Renal cortical epithelial cell (primary cell): ENCODE measurements at regions not wholly inside any gene's neighbourhood (a gene's known extent, or its start where the extent isn't known, plus 50 kb on each side); places are given as distances from the start of the nearest gene placed in this dataset.
A peak's percentile ranks its signal among the peaks of the same experiment; 100 is the strongest.
"Not testable (repeated sequence)": the region's sequence is repeated elsewhere in the genome, so short reads cannot be mapped to it uniquely, and the experiment has no call there.

Experiments
- DNase-seq: peaks from one replicate; pipeline ENCODE4 v3.0.0-alpha.2; 2011; ENCODE audit warnings: low read depth

DNA sequence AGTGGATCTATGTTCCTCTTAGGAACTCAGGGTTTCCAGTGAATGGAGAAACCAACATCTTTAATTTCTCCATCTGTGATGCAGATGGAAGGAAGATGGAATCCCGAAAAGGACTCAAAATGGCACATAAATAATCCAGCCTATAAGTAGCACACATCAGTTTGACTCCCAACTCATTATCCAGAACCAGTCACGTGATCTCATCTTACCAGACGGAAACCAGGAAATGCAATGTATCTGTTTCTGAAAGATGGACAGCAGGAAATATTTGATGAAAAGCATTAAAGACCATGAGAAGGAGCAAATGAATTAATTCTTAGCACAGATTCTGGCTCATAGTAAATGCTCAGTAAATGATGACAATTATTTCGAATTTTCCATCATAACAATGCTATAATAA, 443.1 kb upstream of the FMR1 start:
- no peak for DNase-seq

DNA sequence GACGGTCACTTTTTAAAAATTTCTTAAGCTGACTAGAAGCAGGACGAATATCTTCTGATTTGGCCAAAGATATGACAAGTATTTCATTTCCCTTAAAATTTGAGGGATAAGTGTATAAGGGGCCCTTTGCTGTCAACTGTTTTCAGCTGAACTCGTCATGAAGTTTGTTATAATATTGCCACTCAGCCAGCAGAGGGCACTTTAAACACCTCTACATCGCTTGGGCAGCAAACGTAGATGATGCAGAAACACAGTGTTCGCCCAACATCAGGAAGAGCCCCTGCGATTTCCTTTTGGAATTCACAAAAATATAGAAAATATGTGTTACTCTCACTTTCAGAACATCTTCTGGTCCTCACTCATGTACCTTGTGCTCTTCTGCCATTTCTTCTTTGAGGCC, 435.7 kb upstream of the FMR1 start:
- DNase-seq, result peak; percentile 11

DNA sequence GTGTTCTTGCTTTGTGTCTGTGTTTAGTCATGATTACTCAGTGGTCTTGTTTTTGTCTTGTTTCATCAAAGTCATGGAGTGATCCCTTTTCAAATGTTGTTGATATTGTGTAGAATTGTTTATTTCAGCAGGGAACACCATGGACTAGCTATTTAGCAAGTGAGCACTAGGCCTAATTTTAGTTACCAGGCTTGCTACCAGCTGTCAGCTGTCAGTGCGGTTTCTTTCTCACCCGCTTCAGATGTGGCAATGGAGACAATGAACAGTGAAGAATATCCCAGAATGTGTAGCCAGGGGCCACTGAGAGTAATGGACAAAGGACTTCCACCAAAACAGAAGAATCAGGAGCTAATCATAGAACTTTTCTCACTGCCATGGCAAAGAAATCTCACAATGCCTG, 432.8 kb upstream of the FMR1 start:
- no peak for DNase-seq

DNA sequence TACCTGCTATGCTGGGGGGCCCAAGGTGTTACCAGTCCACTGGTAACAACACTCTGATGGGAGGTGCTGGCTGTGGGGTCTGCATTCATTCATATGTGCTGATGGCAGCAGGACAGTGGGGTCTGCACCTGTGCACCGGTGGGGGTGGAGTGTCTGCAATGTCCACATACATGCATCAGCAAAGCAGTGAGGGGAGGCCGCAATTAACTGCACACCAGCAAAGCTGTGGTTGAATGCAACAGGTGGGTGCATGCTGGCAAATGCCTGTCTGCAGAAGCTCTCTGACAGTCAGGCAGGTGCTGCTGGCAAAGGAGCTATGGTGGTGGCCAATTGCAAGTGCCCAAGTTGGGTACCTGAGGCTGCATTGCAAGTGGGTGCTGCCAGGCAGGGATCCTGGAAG, 426.5 kb upstream of the FMR1 start:
- no peak for DNase-seq

DNA sequence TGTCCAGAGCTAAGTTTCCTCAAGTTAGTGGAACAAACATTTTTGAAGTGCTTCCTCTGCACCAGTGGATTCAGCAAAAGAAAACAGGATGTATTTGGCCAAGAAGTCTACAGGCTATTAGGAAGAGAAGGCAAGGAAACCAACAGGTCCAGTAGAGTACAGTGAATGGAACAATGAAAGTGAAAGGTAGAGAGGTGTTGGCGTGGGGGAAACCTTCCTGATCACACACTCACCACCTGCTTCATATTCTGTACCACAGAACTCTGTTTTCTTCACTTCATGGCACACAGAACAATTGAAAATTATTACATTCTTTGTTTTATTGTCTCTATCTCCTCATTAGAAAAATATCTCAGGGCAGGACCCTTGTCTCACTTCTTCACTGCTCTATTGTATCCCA, 417.4 kb upstream of the FMR1 start:
- DNase-seq, result no peak

DNA sequence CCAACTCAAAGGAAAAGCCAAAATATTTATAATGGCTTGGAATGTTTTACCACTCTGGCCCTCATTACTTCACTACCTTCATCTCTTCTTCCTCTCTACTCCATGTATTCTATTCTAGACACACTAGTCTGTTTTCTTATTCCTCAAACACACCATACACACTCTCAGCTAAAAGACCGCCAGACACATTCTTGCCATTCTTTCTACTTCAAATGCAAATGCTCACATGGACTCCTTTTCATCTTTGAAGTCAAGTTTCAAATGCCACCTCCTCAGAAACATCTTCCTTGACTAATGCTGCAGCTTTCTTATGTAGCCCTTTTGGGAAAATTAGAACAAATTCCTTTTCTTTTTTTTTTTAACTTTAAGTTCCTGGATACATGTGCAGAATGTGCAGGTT, 412.9 kb upstream of the FMR1 start:
- DNase-seq, result no peak

DNA sequence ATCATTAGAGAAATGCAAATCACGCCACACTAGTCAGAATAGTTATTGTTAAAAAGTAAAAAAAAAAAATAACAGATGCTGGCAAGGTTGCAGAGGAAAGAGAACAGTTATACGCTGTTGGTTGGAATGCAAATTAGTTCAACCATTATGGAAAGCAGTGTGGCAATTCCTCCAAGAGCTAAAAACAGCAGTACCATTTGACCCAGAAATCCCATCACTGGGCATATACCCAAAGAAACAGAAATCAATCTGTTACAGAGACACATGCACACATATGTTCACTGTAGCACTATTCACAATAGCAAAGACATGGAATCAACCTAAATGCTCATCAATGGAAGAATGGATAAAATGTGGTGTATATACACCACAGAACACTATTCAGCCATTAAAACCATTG, 388.7 kb upstream of the FMR1 start:
- DNase-seq, result no peak

DNA sequence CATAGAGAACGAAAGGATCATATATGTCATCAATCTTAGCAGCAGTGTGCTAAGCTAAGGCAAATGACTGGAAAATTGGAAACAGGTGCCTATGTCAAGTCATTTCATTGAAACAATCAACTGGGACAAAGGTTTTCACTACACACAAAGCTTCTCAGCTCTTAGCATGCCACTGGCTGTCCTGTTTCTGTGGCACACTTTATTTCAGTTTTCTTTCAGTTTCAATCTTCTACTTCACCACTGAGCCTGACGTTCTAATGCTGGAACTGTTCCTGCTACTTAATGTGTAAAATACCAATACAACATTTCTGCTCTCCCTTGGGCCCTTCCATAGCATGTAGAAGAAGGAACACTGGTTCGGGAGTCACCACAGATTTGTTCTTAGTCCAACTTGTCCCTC, 378.3 kb upstream of the FMR1 start:
- DNase-seq, result no peak

DNA sequence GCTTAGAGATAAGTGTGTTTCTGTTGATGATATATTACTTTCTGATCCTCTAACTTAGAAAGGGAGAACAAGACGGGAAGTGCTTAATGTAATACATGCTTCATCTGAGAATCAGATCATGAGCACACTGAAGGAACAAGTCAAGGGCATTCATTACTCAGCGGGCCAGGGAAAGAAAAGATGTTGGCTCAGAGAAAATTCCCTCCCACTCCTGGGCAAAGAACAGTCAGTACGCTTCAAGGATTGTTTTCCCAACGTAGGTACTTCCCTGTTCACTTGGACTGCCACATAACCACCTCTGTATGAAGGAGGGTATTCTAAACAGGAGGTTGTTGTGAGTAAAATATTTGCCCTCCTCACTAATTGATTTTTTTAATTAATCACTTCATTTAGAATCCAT, 374.5 kb upstream of the FMR1 start:
- no peak for DNase-seq

DNA sequence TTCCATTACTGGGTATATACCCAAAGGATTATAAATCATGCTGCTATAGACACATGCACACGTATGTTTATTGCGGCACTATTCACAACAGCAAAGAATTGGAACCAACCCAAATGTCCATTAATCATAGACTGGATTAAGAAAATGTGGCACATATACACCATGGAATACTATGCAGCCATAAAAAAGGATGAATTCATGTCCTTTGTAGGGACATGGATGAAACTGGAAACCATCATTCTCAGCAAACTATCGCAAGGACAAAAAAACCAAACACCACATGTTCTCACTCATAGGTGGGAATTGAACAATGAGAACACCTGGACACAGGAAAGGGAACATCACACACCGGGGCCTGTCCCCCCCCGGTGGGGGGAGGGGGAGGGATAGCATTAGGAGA, 363.7 kb upstream of the FMR1 start:
- not testable (repeated sequence) for DNase-seq

DNA sequence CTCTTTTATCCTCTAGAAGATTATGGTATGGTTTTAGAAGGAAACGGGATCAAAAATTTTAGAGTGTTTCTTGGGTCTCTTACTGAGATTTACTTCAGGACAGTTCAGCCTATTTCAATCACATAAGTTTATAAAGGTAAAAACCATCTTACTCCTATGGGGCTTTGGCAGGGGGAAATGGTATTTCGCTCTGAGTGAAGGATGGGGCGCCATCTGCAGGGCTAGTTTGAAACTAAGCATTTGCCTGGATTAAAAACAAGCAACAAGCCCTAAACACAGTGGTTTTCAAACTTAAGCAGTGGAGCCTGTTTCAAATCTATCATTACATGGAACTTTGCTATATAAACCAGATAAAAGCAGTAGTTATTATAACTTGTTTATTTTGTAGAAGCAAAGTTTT, 361.5 kb upstream of the FMR1 start:
- DNase-seq, result peak; percentile 8

DNA sequence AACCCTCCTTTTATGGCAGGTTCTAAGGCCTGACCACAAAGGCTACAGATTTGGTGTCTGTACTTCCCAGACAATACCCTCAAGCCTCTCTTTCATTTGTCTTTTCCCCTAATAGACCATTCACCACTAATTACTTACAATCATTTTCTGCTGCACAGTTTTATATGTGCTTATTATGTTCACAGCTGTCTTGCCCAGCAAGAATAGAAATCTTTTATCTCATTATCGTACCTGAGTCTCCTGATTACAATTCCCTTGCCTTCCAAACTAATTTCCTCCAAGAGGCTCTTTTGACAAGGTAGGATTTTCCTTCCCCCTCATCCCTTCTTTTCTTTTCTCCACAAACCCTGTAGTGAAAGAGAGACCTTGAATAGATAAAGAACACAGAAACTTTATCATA, 352.5 kb upstream of the FMR1 start:
- DNase-seq, result no peak

DNA sequence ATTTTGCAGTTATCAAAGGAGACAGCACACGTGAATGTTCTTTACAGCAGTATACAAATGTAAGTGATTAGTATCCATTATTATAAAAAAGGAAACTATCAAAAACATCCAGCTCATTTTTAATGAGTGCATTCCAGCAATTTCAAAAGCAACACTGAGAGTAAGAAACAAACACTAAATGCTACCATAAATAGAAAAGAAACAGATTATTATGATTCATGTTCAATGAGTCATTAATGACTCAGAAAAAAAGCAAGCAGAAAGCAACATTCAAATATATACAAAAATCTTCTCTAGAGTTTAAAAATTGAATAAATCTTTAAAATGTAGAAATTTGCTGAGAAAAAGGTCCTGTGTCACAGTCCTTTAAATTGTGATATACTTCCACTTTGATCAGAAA, 346.5 kb upstream of the FMR1 start:
- no peak for DNase-seq

DNA sequence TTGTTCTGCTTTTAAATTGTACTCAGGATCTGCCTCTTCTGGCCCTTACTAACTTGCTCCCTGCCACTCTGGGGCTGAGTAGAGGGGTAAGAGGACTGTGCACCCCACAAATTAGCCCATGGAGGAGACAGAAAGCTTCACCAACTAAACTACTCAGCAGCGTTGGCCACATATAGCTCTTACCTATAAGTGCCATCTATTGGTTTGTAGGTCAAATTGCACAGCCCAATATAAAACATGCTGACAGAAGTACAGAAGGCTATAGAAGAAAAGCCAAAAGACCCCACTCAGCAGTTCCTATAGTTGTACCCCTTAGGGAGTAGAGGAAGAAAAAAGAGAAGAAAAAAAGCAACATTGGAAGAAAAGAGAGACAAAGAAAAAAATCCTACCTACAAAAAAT, 341.2 kb upstream of the FMR1 start:
- no peak for DNase-seq

DNA sequence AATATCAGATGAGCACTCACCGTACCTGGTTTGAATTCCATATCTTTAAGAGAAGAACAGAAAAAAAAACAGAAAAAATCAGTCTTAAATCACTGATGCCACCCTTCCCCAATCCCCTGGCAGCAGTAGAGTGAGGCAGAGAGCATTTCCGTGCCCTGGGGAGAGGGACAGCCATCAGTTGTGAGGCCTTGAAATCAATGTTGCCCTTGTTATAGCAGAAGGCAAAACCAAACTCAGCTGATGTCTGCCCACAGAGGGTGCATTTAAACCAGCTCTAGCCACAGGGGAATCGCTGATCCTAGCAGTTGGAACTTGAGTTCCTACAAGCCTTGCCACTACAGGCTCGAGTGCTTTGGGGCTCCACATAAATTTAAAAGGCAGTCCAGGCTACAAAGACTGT, 338.5 kb upstream of the FMR1 start:
- no peak for DNase-seq

DNA sequence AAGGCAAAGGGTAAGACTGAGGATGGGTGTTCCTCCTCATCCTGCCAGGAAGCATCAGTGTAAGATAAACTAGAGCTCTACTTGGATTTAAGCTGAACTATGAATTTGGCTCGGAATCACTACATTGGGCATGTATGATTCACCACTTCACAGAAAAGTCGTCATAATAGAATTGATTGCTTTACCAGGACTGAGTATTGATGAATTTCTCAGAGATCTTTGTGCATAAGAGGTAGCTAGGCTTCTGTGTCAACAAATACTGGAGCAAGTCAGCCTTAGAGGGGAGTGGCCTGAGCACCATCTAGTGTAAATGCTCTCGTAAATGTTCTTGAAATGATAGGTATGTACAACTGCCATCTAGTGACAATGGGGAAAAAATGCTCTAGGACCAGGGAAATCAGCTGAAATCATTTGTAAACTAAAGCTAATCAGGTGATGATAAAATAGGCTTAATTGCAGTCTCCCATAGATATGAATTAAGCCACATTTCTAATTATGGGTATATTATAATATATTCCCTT, 309.5 kb upstream of the FMR1 start:
- peak; percentile 3 for DNase-seq

DNA sequence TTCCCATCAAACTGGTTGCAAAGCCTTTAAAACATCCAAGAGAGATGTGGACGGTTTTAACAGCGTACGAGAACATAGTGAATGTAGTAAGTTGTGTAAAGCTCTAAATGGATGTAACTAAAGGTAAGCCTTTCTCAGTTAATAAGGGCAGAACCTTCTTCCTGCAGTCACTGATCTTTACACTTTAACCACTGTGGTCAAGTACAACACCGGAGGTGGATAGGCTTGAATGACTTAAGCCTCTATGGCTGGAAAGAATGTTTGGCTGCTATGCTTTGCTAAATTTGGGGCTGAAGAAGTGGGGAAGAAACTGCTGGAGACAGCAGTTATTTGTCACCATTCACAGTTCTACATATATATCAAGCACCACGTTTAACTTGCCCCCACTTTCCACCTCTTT, 285.1 kb upstream of the FMR1 start:
- DNase-seq, result peak; percentile 53

DNA sequence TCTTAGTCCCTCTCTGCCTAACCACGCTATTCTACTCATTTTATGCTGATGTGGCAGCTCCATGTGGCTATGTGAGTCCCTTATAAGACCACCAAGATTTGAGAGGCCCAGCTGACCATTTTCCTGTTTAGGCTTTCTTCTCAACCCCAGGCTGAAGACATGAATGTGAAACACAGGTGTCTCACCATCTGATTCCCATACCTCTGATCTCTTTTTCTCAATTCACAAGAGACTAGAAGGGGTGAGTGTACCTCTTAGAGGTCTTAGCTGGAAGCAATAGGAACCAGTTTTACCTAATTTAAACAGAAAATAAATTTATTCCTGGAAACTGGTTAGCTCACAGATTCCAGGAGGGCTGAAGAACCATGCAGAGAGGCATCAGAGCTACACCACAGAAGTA, 276.5 kb upstream of the FMR1 start:
- DNase-seq, result no peak

DNA sequence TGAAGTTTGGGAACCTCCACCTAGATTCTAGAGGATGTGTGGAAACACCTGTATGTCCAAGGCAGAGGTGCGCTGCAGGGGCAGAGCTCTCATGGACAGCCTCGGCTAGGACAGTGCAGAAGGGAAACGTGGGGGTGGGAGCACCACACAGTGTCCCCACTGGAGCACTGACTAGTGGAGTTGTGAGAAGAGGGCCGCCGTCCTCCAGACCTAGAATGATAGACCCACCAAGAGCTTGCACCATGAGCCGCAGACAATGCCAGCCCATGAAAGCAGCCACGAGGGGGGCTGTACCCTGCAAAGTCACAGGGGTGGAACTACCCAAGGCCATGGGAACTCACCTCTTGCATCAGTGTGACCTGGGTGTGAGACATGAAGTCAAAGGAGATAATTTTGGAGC, 274.5 kb upstream of the FMR1 start:
- no peak for DNase-seq

DNA sequence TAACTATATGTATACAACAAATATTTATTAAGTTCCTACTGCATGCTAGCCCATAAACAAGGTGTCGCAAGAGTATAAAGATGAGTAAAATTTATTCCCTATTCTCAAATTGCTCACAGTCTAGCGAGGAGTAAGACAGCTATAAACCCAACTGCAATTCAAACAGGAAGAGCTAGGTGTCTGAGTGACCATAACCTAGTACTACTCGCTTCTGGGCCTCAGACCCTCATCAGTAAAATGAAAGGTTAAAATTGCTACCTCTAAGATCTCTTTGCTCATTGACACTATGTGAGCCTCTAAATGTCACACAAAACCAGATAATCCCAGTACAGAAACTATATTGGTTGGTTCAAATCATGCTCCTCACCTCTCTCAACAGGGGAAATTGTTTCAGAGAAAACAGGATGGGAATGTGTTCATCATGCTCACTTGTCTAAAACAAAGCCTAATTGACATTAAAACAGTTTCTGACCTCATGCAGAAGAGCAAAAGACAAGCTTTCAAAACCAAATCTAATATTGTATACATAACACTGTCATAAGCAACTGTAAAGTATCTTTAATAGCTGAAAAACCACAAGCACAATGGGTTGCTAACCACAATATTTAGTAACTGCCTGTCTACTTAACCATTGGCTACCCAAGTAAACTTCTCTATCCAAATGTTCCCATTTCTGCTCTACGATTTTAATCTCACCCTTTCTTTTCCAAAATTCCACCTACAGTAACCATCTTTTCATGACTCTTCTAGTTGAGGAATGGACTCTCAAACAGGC, 264.6 kb upstream of the FMR1 start:
- no peak for DNase-seq

DNA sequence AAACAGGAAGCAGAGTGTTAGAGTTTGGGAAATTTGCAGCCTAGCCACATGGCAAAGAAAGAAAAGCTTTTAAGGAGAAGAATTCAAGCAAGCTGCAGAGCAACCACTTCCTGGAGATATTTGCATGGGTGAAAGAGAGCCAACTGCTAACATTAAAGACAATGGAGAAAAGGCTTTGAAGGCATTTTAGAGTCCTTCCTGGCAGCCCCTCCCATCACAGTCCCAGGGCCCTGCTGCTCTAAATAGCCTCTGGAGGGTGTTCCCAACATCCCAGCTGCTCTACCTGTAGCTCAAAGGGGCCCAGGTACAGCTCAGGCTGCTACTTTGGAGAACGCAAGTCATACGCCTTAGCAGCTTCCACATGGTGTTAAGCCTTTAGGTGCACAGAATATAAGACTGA, 235.9 kb upstream of the FMR1 start:
- DNase-seq, result no peak

DNA sequence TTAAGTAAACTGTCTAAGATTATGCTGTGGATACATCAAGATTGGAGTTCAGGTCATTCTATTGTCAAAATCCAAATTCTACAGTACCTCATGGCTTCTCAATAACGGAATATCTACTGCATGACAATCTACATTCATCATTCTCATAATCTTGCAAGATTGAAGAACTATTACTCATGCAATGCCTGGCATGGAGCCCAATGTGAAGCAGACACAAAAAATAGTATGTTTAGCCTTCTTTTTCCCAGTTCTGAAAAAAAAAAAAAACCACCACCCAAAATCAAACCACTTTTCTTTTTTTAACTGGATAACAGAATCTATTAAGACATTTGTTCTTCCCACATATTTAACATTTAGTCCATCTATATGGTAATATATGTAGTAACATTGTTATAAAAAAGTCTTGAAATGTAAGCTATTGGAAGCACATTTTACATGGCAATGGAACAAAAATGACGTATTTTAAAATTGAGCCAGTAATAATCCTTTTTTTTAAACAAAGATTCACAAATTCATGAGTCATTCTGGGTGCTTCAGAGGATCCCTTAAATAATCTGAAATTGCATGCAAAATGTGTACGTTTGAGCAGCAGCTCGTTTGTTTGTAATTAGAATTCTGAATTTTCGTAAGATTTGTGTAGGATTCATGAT, 232.2 kb upstream of the FMR1 start:
- DNase-seq, result no peak

DNA sequence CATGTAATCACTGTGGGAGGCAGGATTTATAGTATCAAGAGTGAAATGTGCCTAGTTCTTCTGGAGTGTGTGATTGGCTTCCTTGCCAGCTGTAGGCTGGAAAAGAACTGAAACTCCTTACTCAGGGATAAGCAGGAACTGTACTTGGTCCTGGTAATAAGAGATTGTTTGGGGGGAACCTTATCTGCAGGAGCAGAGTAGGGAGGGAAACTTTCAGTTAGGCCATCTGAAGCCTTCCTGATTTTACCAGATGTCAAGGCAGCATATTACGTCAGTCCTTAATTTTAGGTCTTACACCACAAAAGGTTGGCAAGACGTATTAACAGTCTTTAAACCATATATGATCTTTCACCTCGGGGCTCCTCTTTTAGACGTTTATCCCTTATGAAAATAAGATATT, 231.5 kb upstream of the FMR1 start:
- DNase-seq, result no peak

DNA sequence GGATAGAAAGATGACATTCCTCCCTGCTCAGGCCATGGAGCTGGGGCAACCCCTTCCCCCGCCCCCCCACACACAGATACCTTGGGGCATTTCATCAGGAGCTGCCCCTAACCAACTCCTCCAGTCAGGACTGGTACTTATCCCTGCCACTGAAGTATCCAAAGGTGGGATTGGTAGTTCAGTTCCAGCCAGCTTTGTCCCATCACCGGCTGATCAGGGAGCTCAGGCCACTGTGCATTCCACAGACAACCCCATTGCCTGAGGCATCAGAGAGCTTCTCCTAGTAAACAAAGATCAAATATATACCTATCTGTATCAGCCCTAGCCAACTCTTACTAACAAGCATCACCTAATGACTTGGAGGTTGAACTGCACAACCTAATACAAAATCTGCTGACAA, 218.2 kb upstream of the FMR1 start:
- DNase-seq, result no peak
